Caki2 (cell line): ENCODE measurements at regions not wholly inside any gene's neighbourhood (a gene's known extent, or its start where the extent isn't known, plus 50 kb on each side); places are given as distances from the start of the nearest gene placed in this dataset.

Experiments used
- DNase-seq: peaks from one replicate; pipeline ENCODE4 v3.0.0-alpha.2; 2015; ENCODE audit warnings: low read depth
- in situ Hi-C: cut with HindIII; loops from 2 replicates; pipeline ENCODE4 v1.10.0; 2016; ENCODE audit warnings: low sequenced_read_pairs, low pct_unique_long_range_greater_than_20kb, mixed read lengths

DNA sequence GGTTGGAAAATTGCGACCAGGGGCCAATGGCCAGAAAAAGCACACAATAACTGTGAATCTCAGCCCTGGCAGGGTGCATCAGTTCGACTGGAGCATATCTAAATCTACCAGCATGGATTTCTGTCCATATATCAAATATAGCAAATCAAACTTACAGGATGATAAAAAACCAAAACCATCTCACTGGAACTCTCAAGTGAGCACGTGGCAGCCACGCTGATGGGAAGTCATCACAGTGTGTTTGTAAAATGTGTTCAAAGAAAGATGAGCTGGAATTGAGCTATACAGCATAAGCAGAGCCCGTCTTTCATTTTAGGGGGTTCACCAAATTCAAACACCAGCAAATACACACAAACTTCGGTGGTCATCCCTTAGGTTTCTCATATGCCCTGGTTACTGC, 610.1 kb downstream of the AJAP1 start:
- no peak for DNase-seq
- in situ Hi-C loops, result no loop called here

DNA sequence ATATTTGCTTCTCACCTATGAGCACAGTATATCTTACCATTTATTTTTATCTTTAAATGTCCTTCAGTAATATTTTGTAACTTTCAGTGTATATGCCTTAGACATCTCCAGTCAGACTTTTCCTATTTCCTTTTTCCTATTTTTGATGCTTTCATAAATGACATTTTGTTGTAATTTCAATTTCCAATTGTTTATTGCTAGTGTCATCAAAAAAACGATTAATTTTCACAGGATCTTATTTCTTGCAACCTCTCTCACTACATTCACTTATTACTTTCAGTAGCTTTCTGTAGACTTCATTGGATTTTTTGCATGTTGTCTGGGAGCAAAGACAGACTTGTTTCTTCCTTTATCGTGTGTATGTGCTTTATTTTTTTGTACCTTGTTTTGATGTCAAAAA, 602.4 kb downstream of the AJAP1 start:
- no peak for DNase-seq
- in situ Hi-C loops, result no loop called here

DNA sequence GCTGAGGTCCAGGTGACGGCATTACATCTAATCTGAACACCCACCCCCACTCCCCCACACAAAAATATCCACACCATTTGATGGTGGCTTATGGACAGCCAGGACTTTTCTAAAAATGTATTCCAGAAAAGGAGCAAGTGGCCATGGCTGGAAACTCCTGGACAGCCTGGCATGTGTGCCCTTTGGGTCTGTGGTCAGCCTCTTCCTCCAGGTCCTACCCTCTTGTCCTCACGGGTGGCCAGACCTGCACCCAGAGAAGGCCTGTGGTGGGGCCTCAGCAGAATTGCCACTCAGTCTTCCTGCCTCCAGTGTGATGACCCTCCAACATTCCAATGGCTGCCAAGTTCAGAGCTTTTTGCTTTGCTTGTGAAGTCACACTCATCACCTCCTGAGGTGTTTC, 600.6 kb downstream of the AJAP1 start:
- in situ Hi-C loops, result no loop called here
- DNase-seq, result no peak

DNA sequence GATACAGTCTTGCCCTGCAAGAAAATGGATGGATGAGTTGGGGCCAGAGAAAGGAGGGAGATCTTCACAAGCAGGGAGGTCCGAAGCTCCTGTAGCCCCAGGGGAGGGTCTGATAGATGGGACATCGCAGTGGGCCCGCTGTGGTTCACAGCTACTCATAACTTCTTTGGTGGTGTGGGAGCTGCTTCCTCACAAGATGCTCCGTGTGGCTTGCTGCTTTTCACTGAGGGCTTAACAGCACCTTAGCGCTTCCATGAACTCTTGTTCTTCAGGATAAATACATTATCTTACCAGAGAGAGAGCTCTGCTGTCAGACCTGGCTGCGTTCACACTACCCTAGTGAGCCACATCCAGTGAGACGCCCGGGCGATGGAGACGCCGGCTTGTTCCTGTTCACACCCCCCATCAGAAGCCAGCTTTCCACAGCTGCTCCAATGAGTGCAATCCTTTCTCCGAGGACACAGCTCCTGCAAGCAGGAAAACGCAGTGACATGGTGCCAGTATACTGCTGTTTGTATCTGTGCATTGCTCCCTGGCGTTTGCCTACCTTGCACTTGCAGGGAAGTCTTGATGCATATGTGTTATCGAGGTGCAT, 599.8 kb downstream of the AJAP1 start:
- in situ Hi-C loops, result no loop called here
- no peak for DNase-seq

DNA sequence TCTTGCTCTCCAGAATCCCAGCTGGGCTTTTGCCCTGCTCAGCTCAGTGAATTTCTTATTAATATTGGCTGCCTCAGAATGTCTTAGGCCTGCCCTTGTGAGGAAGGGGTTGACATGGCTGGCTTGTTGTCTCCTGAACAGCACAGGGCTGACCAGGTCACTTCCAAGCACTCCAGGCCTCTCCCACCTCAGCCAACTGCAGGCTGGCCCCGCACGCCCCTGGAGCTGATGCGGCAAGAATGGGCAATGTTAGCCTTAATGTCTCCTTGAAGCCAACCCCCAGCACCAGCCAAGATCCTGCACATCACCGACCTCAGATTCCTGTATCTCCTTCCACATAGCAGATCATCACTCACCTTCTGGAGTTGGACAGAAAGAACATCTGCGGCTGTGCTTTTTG, 598.6 kb downstream of the AJAP1 start:
- in situ Hi-C loops, result no loop called here
- DNase-seq, result no peak

DNA sequence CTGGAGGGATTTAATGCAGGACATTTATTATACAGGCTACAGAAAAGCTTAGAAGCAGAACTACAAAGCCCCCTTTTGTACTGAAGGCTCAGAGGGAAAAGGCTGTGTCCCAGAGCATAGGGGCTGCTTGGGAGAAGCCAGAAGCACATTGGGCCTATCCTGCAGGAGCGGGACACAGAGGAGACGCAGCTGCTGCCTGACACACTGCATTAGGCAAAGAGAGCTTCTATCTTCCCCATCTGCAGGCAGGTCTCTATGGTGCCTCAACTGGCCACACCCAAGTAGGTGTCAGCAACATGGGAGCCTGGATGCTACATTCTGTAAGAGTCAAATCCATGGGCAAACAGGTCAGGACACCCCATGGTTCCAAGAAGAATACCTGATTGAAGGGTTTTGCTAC, 595.9 kb downstream of the AJAP1 start:
- DNase-seq, result no peak

DNA sequence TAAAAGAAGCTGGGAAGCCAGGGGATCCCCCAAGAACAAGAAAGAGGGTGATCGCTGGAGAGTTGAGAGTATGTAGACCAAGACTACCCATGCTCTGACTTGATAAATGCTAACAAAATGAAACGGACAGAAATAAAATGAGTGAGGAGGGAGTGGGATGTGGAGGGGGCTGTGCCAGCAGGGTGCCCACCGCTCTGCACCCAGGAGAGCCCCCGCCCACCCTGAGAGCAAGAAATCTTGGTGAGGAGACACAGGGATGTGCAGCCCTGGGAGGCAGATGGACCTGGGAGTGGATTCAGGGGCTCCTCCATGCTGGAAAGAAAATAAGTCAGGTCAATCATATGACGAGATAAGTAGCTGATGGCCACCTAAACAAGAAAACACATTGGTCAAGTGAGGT, 590.9 kb downstream of the AJAP1 start:
- in situ Hi-C loops, result no loop called here
- DNase-seq, result no peak

More for the DNA sequence above, 595.9 kb downstream of the AJAP1 start:
- in situ Hi-C loops, result no loop called here

DNA sequence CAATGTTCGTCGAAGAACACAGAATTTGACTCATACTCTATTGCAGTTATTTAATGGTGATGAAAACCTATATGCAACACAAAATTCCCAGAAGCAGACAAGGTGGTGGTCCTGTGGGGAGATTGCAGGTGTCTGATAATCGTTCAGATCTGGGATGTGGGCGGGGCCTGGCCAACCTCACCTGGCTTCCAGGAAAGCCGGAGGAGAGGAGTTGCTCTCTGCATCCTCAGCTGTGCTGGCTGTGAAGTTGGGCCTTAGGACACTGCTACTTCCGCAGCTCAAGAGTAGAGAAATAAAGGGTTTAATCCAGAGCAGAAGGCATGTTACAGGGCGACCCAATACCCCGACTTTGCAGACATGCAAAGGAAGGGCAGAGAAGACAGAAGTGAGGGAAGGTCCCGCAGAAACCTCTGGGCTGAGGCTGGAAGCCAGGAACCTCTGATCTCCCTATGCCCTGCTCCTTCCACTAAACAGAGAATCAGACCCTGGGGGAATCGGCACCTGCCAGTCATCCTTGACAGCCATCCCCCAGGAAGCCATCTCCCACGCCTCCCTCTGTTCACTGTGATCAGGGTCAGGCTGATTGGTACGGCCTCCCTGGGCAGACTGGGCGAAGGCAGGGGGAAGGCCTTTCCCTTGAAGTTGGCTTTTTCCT, 590.3 kb downstream of the AJAP1 start:
- no peak for DNase-seq
- in situ Hi-C loops, result no loop called here

DNA sequence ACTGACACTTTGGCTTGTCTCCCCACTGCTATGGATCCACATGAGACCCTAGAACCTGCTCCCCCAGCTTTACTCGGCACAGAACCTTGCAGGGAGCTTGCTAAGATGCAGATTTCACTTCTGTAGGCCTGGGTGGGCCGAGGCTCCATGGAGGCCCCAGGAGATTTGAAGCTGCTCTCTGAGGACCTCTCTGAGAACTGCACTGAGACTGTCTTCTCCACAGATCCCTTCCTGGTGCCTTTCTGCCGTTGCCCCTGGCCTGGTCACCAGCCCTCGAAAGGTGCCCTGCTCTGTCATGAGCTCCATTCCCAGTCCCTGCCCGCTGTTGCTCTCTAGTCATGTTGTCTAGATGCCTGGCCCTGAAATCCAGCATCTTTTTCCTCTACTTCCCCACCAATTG, 588.4 kb downstream of the AJAP1 start:
- in situ Hi-C loops, result no loop called here
- DNase-seq, result no peak

DNA sequence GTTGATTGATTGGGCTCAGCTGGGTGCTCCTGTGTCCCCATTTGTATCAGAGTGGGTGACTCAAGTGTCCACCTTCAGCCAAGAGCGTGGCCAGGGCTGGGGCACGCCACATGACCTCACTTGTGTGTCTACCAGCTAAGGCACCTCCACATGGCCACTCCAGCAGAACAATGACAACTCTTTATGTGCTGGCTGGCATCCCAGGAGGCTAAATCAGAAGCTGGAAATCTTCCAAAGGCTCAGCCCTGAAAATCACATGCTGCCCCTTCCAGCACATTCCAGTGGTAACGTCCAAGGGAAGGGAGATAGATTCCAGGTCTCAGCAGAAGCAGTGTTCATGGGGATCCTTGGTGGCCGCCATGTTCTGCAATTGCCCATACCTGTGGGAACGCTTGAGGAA, 585.5 kb downstream of the AJAP1 start:
- DNase-seq, result peak; percentile 27
- in situ Hi-C loops, result no loop called here

DNA sequence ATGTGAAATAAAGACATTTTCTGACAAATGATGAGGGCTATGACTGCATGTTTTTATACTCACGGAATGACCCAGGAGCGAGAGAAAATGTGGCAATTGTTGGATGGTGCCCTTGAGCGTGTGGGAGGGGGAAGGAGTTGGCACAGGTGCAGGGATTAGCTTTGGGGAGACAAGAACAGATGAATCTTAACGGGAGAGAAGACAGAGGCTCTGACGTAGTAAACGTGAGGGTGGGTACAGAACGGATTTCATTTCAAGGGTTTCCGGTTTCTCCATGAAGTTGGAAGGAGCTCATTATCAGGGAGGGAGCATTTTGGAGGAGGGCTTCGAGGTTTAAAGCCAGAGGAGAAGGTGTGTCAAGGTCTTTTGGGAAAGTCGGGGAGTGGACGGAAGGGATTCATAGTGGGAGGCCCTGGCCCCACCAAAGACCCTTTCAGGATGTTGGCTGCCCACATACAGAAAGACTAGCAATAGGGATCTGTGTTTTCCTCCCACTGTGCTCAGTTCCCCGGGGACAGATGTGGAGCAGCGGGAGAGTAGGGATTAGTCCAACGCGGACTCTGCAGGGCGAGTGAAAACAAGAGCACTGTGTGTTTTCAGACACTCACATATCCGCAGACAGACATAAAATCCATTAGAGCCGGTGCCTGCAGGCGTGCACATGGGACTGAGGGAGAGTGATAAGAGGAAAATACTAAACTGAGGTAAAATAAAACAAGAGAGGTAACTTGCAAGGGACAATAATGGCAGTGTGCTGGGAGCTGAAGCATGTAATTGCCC, 584.1 kb downstream of the AJAP1 start:
- no peak for DNase-seq

DNA sequence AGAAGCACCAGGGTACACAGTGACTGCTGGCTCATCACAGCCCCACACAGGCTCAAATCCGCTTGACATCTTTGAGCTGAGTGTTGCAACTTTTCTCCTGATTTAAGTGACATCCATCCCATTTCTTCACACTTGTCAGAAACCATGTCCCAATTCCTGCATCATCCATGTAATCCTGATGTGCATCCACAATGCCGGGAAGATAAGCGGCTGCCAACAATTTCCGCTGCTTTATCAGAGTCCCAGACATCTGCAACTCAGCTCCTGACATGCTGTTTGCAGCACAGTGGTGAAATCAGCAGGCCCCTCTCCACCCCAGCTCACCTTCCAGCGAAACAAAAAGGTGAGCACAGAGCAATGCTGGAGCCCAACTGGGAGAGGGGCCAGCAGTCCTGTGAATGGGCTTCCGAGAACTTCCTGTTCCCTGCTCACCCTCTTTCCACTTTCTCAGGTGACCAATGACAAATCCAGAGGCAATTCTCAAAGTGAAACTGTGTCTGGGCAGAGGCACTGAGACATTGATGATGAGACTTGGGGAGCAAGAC, 581.0 kb downstream of the AJAP1 start:
- DNase-seq, result no peak
- in situ Hi-C loops, result no loop called here

More for the DNA sequence above, 584.1 kb downstream of the AJAP1 start:
- in situ Hi-C loops, result no loop called here

DNA sequence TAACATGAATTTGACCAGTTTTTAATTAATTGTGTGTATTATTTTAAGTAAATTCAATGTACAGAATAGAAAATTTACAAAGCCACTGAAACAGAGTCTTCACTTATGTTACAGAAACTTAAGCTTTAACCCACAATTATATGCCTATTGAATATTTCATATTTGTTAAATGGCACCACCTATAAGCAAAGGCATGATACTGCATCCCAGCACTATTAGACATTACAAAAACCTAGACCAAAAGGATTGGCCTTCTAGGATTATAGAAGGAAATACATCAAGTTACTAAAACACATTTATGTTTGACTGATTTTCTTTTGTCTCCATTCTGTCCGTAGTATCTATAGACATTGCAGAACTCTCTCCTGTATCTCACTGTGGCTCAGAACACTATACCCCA, 578.1 kb downstream of the AJAP1 start:
- in situ Hi-C loops, result no loop called here
- no peak for DNase-seq

DNA sequence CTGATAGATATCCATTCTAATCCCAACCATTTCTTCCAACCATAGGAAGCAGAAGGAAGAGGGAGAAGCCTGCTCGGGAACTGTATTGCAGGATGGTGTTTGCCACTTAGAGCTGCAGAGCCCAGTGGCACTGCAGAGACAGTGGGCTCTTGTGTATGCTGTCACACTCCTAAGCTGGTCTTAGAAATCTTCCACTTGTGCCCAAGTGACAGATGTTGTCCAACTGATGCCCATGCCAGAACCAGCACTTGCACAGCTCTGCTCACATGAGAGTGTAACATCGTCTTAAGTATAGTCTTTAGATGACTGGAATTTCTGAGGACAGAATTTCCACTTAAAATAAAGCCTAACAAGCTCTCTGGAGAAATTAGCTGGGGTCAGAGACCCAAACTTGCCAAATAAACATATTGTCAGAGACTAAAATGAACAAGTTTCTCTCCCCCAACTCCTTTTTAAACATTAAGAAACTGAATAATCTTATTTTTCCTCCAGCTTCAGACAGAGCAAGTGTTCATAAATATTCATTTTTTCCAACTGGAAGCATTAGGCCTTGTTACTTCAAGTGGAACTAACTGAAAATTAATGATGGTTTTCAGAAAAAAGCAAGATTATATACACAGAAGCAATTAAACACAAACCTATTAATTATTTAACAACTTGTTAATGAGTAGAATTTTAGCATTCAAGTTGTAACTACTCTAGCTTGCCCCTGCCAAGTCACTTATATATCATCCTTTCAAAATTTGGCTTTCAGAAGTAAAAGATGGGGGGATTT, 577.3 kb downstream of the AJAP1 start:
- in situ Hi-C loops, result no loop called here
- DNase-seq, result no peak

DNA sequence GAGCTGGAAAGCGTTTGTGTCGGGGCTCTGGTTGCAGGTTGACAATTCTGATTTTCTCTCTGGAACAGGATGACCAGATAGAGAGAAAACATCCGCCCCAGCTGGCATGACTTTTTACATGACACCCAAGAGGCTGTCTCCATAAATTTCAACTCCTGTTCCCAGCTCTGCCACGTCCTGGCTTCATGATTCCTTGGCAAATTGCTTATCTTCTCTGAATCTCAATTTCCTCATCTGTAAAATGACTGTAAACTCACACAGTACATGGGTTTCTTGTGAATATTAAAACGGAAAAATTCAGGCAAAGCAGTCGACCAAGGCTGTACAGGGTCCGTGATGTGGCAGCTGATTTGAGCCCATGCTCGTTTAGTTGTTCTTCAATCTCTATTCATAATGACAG, 572.7 kb downstream of the AJAP1 start:
- in situ Hi-C loops, result no loop called here
- no peak for DNase-seq

DNA sequence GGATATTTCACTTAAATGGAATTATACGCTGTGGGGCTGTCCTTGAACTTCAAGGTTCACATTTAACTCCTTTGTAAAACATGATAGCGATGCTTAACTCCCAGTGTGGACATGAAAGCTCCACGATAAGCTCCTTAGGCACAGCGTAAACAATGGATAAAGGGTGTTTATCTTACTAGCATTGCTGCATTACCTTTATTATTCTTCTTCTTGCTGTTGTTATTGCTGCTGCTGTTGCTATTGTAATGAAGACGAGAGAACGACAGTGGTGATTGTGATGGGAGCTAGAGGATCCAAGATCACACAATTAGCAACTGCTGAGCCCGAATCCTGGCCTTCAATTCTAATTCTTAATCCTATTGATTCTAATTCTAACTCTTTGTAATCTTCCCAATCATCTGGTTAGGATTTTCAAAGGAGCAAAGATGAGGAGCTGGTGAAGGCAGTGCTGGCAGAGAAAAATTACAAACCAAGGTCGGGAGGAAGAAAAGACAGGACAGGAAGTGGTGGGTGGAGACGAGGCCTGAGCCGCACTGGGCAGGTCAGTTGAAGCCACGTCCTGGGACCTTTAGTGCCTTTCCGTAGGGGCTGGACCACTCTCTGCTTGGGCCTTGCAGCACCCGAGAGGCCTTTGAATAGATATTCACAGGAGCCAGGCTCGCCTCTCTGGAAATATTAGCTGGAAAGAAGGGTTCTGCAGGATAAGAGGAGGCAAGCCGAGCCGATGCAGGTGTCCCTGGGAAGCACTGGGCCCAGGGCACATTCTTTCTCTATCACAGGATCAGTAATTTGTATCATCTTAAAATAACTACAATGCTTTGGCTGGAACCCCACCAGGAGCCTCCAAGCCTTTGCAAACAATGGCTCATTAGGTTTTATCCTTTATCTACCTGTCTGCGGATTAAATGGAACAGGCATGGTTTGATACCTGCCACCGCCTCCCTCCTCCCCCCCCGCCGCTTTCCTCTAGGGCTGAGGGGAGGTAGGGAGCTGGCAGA, 571.6 kb downstream of the AJAP1 start:
- in situ Hi-C loops, result no loop called here
- no peak for DNase-seq

DNA sequence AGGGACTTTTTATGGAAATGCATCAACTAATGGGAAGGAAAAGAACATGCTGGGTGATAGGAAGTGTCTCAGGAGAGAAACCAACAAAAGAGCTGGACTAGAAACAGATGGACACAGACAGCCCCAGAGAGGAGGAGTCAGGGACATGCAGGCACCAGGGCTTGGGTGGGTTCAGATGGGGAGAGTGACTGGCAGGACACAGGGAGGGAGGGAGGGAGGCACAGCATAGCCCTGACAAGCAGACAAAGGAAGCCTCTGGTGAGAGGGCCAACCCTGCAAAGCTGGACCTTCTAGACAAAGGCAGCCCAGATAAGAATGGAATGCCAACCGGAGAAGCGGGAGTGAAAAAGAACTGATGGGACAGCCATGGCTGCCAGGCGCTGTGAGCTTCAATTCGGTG, 568.8 kb downstream of the AJAP1 start:
- no peak for DNase-seq
- in situ Hi-C loops, result no loop called here

DNA sequence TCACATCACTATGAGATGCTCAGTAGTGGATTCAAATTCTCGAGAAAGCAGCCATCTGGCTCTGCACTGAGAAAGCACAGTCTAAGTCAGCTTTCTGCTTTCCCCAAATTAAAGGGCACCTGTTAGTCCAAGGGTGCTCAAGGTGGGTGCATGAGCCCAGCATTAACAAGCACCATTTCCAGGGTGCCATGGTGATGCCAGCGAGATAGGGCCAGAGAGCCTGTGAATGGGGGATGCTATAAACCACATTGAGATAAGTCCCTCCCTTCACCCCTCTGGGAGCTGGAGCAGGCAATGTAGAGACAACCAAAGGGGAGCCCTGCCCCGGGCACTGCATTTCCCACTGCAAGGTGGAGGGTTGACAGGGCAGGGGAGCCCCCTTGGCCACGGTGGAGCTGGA, 568.2 kb downstream of the AJAP1 start:
- in situ Hi-C loops, result no loop called here
- no peak for DNase-seq
